A549 (cell line): ENCODE measurements at regions not wholly inside any gene's neighbourhood (a gene's known extent, or its start where the extent isn't known, plus 50 kb on each side); places are given as distances from the start of the nearest gene placed in this dataset.
"Not testable (repeated sequence)": the region's sequence is repeated elsewhere in the genome, so short reads cannot be mapped to it uniquely, and the experiment has no call there.

Source experiments
- CTCF ChIP-seq: fragments of >200 bp; sonication (Bioruptor Twin); formaldehyde crosslinking; IDR thresholded peaks from 3 replicates; pipeline ENCODE4 v1.5.1; 2016
- EP300 ChIP-seq, 2 experiments: fragments of >200 bp; sonication (Bioruptor Twin); formaldehyde crosslinking; IDR thresholded peaks; 2 replicates in 1 of 2; 3 replicates in 1 of 2; pipeline ENCODE4 v1.6.1; 2016 to 2017
- ESRRA ChIP-seq: fragments of 150-350 bp; IDR thresholded peaks from 2 replicates; pipeline ENCODE4 v1.6.1; 2014; ENCODE audit warnings: mild to moderate bottlenecking, low read length, borderline replicate concordance
- FOXS1 ChIP-seq: fragments of 250-450 bp; sonication (Bioruptor Pico); IDR thresholded peaks from 2 replicates; pipeline ENCODE4 v1.5.0; 2020; ENCODE audit warnings: mild to moderate bottlenecking, moderate library complexity
- POLR2A ChIP-seq: IDR thresholded peaks from 2 replicates; pipeline ENCODE4 v1.6.1; 2012; ENCODE audit warnings: mild to moderate bottlenecking, low read length
- TF ChIP-seq, protein P1 (sequence below): IDR thresholded peaks from 2 replicates; pipeline ENCODE4 v1.6.1; 2012

- TF ChIP-seq CTCF; ESRRA; FOXS1; POLR2A; EP300 (IDR thresholded peaks at IDR 0.05): not testable (repeated sequence)
- TF ChIP-seq, protein P1, sequence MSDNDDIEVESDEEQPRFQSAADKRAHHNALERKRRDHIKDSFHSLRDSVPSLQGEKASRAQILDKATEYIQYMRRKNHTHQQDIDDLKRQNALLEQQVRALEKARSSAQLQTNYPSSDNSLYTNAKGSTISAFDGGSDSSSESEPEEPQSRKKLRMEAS, result not testable (repeated sequence)
Observed at GRCh38 chr20:25935230-25935629, 238.6 kb upstream of the ZNF337 start.
